ENCODE measurements at regions not wholly inside any gene's neighbourhood (a gene's known extent, or its start where the extent isn't known, plus 50 kb on each side); places are given as distances from the start of the nearest gene placed in this dataset.

GRCh38 chr3:145983101-145983500 lies 177.9 kb downstream of the PLOD2 start:
- no peak for DNase-seq

Measured in hippocampal formation (tissue), 2 donors.